HG03558 (cell line): ENCODE measurements at regions not wholly inside any gene's neighbourhood (a gene's known extent, or its start where the extent isn't known, plus 50 kb on each side); places are given as distances from the start of the nearest gene placed in this dataset.
"Not testable (repeated sequence)": the region's sequence is repeated elsewhere in the genome, so short reads cannot be mapped to it uniquely, and the experiment has no call there.

Experiments used
- ATAC-seq: cut with Tn5 transposase; IDR thresholded peaks from one replicate; pipeline ENCODE4 v1.9.1; 2021; ENCODE audit warnings: moderate number of reproducible peaks; ENCODE audit not compliant: unreplicated experiment; ENCODE audit errors: extremely low read depth

DNA sequence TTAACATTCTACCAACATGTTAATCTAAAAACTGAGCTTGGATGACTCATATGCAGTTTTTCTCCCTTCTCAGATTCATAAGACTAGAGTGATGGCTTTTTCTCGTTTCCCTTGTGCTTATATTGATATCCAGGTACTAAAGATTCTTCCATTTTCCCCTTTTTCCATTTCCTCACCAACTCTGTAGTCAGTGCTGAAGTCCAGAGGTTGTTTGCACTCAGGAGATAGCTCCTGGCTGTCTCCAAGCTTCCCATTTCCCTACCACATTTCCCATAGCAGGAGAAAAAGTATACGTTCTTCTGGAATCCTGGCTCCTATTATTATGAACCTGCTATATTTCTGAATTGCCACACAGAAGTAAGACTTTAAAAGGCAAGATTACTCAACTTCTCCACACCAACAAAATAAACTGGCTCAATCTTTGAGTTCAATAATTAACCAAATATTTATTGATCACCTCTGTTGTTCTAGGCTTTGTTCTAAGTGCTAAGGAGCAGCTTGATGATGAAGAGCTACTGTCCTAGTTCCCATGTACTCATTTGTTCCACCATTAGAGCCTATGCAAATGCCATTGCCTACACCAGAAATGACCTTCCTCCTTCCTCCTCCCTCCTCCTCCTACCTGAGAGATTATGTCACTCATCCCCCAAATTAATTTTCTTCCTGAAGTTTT, 454.4 kb upstream of the RPS6KA3 start:
- ATAC-seq: no peak

DNA sequence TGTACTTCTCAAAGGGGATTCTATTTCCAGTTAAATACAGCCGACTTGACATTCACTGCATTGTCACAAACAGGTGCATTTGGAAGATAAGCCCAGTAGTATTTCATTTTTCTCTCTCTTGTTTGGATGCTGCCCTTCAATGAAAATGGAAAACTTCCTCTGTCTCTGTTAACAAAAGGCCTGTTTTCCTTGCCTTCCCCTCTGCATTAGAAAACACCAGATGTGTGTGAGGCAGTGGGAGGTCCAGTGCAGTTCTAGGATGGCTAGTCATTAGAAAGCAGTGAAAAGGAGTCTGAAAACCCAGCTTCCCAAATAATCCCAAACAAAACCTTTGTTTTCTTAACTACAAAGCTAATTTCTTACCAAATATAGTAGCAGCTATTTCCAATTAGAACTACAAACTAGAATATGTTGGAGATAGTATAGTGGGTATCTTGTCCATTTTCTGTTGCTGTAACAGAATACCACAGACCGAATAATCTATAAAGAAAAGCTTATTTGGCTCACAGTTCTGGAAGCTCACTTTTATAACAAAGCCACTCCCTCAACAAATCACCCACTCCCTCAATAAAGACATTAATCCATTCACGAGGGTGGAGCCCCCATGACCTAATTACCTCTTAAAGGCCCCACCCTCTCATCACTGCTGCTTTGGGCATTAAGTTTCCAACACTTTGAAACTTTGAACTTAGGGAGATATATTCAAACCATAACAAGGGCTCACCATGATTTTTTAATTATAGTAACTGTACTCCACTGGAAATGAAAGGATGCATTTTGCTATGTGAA, 452.1 kb upstream of the RPS6KA3 start:
- no peak for ATAC-seq

DNA sequence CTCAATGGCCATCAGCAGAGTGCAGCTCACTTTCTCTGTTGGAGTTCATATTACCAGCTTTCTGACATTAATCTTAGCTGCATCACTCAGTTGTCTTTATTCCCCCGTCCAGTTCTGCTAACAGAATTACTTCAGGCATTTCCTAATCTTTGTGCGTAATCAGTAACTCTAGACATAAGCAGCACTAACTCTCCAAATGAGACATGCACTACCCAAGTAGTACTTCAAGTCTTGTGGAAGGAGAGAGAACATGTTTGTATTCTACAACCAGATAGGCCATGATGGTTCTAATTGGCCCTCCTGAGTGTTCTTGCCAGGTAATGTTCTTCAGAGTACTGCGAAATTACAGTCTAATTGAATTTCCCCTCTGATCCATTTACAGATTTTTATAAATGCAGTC, 448.5 kb upstream of the RPS6KA3 start:
- ATAC-seq: no peak

DNA sequence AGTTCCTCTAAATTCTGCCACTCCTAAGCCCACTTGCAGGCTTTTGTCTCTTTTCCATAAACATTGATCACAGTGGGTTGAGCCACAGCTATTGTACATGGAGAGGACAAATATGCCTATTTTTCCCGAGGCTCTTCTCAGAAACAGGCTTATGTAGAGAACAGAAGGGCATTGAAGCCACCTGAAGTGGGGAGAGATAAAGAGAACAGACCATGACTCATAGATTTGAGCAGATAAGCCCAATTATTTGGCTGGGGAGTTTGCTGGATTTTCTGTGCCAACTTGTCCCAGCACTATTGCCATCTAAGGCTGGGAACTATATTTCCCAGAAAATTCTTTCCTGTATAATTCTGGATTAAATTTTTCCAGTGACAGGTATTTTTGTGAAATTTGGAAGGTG, 446.1 kb upstream of the RPS6KA3 start:
- no peak for ATAC-seq

DNA sequence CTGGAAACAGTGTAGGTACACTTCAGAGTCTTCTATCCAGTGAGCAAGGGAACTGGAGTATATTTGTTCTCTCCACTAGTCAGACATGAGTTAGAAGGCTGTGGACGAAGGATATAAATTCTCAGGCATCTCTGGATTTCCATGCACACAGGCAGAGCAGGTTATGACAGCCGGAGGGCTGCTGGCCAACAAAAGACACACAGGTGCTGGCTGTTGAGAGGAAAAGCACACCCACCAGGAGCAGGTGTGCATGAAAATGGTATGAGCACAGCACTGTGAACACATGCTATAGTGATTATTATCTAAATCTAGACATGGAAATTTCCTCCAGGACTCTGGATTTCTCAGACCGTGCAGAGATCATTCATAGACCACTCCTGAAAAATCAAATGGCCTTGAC, 444.7 kb upstream of the RPS6KA3 start:
- ATAC-seq: no peak

DNA sequence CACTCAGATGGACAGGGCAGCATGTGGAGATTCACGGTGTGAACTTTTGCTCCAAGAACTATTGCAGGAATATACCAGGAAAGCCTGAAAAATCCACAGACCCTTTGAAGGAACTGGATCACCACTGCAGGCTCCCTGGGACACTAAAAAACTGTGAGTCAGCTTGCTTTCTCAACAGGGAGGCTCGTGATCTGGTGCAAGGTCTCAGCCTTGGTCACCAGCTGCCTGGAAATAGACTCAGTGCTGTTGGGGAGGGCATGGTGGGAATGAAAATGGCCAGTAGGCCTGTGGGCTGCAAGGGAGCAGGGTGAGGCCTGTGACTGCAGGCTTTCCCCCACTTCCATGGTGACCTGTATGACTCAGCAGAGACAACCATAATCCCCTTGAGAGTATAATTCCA, 426.4 kb upstream of the RPS6KA3 start:
- ATAC-seq: no peak

DNA sequence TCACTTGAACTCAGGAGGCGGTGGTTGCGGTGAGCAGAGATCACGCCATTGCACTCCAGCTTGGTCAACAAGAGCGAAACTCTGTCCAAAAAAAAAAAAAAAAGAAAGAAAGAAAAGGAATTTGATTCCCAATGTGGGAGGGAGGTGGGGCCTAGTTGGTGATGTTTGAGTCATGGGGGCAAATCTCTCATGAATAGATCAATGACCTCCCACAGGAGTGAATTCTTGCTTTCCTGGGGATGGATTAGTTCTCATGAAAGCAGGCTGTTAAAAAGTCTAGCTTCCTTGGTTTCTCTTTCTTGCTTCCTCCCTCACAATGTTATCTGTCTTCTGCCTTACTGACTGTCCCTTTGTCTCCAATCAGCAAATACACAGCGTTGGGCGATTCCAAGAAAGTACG, 419.5 kb upstream of the RPS6KA3 start:
- ATAC-seq: no peak

DNA sequence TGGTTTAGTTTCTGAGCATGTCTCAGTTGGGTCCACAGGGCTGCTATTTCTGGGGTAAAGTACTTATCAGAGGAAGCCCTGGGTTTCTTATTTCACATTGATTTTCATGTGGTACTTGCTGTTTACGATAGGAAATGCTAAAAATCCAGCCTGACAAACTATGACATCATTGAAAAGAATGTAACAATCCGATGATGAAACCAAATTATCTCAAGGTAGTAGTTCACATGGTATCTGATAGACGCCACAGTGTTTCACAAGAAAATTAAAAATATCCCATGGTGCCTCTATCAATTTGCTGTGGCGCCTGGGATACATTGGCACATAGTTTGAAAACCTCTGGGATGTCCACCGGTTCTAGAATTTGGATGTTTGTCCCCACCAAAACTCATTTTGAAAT, 418.9 kb upstream of the RPS6KA3 start:
- no peak for ATAC-seq

DNA sequence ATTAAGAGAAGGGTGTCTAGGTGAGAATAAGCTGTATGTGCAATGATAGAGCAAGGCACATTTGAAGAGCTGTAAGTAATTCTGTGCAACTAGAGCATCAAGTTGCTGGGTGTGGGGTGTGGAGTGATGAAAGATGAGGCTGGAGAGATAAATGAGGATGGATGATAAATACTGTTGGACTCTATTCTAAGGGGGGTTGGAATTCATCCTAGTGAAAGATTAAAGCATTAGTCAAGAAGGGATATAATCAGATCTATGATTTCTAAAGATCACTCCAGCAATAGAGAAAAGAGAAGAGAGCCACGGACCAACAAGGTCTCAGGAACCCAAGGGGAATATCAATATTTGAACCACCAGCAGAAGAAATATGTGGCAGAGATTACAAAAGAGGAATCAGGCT, 415.0 kb upstream of the RPS6KA3 start:
- no peak for ATAC-seq

DNA sequence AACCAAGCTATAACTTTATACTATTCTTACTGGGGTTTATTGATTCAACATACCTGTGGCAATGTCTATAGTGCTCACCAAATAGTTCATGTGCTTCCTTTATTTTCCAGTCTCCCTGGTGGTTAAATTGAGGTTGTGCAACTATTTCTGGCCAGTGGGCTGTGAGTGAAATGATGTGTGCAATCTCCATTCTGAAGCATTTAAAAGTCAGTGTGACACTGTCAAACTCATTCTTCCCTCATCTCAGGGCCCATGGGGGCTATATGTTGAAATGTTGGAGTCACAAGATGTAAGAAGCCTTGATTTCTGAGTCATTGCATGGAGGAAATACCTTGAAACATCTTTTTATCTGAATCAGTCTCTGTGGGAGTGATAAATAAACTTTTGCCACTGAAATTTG, 414.3 kb upstream of the RPS6KA3 start:
- ATAC-seq: no peak

DNA sequence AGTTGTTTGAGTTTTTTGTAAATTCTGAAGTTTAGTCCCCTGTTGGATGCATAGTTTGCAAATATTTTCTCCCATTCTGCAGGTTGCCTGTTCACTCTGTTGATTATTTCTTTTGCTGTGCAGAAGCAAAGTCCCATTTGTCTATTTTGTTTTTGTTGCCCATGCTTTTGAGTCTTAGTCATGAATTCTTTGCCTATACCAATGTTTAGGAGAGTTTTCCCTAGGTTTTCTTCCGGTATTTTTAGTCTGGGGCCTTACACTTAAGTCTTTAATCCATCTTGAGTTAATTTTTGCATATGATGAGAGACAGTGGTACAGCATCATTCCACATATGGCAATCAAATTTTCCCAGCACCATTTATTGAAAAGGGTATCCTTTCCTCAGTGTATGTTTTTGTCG, 405.8 kb upstream of the RPS6KA3 start:
- ATAC-seq: no peak

DNA sequence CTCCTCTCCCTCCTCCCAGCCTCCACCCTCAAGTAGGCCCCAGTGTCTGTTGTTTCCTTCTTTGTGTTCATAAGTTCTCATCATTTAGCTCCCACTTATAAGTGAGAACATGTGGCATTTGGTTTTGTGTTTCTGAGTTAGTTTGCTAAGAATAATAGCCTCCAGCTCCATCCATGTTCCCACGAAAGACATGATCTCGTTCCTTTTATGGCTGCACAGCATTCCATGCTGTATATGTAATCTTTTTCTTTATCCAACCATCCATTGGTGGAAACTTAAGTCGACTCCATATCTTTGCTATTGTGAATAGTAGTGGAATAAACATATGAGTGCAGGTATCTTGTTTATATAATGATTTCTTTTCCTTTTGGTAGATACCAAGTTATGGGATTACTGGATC, 405.0 kb upstream of the RPS6KA3 start:
- ATAC-seq: not testable (repeated sequence)

DNA sequence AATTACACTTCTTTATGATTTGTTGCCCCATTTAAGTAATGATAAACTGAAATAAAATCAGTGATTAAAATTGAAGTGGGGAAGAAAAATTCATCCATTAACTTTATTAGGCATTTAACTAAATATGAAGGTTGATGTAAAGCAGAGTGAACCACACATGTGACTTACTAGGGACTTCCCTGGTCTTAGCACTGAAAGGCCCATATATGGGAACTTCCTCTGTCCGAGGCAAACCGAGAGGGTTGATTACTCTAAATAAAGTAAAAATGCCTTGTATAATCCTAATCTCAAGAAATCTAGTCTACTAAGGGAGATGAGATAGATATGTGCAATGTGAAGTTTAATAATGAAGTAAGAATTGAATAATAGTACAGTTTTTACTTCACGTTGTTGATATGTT, 403.9 kb upstream of the RPS6KA3 start:
- no peak for ATAC-seq

DNA sequence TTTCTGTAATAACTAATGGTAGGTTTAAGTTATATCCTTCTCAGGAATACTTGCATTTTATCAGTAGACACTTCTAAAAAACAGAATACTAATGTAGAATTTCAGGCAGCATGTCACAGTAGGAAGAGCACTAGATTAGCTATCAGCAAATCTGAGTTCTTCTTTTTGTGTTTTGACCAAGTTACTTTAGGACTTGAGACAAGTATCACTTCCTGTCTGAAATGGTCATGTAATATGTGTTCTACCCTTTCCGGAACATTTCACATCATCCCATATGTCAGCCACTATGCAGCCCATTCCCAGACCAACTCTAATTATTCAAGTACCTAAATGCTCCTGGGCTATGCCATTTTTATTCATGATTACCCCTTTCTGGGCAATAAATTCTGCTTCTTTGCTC, 401.8 kb upstream of the RPS6KA3 start:
- no peak for ATAC-seq

DNA sequence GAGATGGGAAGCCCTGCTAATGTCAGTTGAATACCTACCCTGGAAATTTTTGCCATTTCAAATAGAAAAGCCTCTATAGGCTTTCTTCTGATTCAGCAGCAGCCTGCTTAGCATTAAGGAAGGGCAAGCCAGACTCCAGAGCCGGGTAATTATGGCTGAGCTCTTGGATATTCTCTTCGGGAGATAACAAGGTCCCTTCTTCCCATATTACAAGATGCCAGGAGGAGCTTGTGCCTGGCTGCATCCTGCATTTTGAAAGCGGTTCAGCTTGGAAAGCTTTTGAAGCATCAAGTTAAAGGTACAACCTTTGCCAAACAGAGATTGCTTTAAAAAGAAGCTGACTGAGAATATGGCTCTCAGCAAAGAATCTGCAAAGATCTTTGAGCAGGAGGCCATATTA, 399.6 kb upstream of the RPS6KA3 start:
- no peak for ATAC-seq

DNA sequence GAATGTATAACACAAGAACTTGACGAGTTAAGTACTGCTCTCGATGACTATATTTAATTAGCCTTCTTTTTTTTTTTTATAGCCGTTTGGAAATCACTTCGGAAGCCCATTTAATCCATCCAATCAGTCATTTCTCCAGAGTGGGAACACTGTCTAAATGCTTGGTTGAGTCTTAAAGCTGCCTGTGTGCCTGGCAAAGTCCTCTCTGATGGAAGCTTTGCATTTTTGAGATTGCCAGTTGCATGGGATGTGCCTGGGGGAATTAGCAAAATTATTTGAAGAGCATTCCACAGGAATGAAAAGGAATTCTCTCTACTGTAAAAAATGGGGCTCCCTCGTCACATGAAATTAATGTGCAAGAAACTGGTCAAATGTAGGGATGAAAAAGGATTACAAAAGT, 398.8 kb upstream of the RPS6KA3 start:
- ATAC-seq: no peak

DNA sequence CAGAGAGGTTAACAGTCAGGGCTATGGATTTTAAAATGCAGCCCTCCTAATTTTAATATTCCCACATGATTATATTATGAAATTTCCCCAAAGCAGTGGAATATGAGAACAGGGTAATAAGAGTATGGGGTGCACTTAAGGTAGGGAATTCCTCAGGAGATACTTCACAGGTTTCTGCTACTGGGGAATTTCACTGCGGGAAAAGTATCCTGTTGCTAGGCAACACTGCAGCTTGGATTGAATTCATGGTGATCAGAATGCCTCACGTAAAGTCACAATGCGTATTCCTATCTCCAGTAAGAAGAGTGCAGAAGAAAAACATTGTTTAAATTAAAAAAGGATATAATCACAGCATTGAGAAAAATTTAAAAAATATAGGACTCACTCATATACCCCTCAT, 398.1 kb upstream of the RPS6KA3 start:
- no peak for ATAC-seq

DNA sequence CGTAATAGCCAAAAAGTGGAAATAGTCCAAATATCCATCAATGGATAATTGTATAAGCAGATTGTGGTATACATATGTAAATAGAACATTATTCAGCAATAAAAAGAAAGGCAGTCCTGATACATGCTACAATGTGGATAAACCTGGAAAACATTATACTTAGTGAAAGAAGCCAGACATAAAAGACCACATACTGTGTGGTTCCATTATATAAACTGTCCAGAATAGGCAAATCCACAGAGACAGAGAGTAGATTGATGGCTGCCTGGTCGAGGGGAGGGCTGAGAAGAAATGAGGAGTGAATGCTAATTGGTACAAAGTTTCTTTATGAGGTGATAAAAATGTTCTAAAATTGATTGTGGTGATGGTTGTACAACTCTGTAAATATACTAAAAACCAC, 397.4 kb upstream of the RPS6KA3 start:
- ATAC-seq: no peak

DNA sequence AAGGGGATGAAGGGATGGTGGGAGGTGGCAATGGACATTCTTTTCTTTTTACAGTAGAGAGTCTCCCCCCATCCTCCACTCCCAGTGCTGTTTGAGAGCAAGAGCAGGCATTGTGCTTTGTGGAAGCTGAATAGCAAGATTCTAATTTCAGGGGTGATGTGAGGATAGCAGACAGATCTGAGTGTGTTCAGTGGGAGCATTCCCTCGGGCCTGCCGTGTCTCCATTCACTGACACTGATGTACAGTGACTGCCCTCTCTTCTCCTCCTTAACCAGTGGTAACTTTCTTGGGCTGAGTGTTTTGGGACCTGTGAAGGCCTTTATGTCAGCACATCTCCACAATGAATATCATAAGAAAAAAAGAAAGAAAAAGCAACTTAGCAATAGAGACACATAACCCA, 396.6 kb upstream of the RPS6KA3 start:
- ATAC-seq: no peak

DNA sequence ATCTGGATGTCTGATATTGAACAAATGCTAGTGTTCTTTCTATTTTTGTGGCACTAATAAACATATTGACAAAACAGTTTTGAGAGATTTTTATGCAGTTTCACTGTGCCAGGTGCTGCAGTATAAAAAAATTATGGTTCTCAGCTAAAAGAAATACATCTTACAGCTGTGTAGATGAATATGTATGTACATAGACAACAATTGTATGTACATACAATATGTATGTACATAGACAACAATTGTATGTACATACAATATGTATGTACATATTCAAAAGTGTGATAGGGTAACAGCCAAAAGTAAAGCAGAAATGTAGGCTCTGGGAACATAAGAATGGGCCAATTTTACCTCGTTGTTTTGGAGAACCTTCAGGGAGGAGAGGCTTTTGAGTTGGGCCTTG, 390.0 kb upstream of the RPS6KA3 start:
- no peak for ATAC-seq

DNA sequence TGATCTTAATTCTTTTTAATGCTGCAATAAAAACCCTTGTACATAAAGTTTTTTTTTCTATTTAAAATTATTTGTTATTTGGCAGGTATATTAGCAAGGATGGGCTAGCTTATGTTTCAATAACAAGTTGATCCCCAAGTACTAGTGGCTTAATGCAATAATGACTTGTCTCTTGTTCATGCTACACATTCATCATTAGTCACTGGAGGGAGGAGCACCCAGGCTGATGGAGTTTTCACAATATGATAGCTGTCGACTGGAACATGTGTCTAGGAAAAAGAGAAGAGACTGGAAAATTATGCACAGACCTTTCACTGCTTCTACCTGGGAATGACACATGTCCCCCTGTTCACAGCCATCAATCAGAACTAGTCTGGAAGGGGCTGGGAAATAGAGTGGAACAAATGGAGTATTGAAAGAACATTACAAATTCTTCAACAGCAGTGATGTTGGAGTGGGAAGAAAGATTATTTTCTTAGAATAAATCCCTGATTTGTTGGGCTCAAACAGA, 387.9 kb upstream of the RPS6KA3 start:
- ATAC-seq: no peak

DNA sequence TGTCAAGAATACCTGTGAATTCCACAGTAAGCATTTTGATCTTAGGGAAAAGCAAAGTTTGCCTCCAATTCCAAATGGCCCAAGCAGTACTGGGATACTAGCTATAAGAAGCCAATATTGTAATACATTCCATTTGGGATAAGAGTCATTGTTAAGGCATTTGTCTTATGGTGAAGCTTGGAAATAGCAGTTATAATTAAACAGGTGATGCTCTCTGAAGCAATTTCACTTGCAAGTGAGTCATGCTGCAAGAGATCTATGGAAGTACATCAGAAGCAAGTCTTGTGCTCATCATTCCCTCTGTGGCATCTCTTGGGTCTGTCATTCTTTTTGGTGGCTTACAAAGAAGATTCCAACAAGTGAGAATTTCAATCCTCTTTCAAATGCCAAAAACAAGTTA, 386.4 kb upstream of the RPS6KA3 start:
- no peak for ATAC-seq
